Epidermal melanocyte (primary cell): ENCODE measurements at regions not wholly inside any gene's neighbourhood (a gene's known extent, or its start where the extent isn't known, plus 50 kb on each side); places are given as distances from the start of the nearest gene placed in this dataset.

Experiments
- DNase-seq: peaks from one replicate; pipeline ENCODE4 v3.0.0; 2011; ENCODE audit warnings: low spot score; ENCODE audit not compliant: insufficient read length

DNA sequence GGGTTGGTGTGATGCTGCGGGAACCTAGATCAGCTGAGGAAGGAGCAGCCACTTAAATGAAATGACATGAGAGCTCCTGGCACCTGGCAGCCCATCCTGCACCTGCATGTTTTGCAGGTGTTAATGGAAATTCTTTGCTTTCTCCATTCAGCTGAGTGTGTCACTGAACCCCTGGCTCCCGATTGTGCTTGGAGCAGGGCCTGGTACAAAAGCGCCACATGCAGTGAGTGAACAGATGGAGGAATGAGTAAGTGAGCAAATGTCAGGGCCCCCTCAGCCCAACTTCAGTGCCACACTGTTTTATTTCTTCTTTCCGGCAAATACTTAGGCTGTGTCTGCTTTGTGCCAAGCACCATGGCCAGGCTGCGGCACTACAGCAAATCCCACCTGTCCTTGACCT is 132.2 kb downstream of the ASB7 start:
- DNase-seq = no peak

DNA sequence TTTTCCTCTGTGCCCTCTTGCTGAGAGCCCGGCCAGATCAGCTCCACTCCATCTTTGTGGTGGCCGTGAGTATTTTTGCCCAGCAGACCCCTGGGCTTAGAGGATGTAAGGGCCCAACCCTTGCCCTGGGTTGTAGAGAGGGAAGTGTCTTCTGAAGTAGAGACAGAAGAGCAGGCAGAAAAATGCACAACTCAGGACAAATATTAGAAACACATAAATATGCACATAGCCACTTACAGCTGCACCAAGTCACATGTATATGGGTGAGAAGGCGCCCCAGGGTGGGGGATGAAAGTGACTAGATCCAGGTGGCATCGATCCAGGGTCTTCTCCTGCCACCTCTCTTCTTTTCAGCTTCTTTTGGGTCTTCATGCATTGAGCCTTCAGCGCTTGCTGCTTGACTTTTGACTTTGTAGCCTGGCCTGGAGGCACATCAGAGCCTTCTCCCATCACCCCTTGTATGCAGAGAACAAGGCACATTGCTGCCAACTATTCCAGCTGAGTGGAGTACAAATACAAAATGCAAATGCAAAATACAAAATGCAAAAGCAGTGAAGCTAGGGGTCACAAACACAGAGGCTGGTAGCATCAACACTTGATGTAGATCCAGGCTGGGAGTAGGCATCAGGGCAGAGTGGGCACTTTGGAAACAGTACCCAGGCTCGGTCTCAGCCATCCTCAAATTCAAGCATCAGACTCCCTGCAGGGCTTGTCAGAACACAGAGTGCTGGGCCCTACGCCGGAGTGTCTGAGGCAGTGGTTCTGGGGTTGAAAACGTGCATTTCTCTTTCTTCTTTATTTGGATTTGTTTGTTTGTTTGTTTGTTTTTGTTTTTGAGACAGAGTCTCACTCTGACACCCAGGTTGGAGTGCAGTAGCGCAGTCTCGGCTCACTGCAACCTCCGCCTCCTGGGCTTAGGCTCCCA is 133.0 kb downstream of the ASB7 start:
- no peak for DNase-seq

DNA sequence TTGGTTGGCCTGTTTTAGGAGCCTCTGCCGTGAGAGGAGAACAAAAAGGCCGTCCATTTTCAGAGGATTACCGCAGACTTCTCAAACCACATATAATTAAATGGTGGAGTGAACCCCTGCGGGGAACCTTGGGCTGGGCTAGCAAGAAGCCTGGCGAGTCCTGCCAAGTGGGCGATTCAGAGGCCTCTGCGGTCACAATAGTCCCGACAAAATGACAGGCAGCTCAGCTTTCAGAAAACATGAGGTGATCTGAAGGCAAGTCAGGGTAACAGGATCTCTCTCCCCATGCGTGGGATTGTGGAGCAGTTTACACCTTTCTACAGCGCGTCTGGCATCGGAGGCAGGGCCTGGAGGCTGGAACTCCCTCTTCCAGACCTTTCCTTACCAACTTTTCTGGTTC is 134.8 kb downstream of the ASB7 start:
- no peak for DNase-seq

DNA sequence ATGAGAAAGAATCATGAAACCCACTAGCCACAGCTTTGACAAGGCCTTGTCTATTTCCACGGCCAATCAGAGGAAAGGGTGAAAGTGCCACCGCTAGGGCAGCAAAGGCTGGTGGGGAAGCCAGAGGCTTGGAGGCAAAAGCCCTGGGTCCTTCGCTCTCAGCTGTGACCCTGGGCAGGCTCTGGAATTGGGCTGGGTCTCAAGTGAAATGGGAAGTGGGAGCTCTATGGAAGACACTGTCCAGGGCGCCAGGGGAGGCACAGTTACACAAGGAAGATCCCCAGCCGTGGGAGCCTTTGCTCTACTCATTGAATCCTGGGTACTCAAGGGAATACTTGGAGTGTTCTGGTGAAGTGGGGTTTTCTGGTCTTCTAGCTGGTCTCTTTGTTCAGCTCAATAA is 136.2 kb downstream of the ASB7 start:
- DNase-seq = no peak

DNA sequence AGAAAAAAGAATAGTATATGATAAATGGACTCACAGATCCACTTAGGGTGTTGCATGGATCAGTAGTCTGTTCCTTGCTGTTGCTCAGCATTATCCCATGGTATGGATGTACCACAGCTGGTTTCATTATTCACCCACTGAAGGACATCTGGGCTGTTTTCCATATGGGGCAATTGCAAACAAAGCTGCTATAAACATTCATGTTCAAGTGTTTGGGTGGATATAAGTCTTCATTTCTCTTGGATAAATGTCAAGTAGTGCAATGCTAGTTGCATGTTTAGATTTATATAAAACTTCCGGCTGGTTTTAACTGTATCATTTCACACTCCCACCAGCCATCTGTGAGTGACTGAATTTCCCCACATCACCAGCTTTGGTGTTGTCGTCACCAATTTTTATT is 137.7 kb downstream of the ASB7 start:
- DNase-seq = no peak

DNA sequence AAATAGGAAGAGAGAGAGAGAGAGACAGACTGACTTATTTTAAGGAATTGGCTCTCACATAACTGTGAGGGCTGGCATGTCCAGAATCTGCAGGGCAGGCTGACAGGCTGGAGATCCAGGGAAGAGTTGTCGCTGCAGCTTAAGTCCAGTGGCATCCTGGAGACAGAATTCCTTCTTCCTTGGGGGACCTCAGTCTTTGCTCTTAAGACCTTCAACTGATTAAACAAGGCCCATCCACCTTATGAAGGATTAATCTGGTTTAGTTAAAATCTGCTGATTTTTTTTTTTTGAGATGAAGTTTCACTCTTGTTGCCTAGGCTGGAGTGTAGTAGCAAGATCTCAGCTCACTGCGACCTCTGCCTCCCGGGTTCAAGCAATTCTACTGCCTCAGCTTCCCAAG is 128.0 kb upstream of the ALDH1A3 start:
- no peak for DNase-seq

DNA sequence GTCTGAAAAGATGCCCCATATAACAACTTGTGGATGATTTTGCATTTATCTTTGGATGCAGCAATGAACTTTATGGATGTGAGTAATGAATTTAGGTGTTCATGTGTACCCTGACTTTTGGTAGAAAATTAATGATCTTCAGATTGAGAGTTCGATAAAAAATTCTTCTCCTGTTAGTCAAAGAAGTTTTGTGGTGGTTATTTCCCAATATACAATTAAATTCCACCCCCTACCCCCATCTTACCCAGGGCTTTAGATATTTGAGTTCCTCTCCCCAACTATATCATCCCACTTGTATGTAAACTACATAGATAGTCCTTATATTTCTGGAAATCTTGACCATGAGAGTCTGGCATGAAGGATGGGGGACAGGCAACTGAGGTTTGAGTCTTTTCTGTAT is 126.1 kb upstream of the ALDH1A3 start:
- no peak for DNase-seq

DNA sequence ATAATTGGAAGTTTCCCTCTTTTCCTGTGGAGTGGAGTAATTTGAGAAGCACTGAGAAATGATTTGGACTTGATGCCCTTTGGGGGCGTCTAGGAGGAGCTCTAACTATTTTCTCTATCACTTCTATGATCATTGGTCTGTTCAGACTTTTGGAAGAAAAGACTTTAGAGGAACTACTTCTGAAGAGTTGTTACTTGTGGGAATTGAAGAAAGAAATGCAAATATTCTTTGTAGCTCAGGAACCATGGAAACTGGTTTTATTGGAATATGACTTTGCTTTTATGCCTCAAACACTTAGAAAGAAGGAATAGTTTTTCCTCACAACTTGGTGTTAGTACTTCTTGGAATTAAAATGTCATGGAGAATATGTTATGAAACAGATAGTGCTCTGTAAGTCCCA is 122.0 kb upstream of the ALDH1A3 start:
- DNase-seq = no peak

DNA sequence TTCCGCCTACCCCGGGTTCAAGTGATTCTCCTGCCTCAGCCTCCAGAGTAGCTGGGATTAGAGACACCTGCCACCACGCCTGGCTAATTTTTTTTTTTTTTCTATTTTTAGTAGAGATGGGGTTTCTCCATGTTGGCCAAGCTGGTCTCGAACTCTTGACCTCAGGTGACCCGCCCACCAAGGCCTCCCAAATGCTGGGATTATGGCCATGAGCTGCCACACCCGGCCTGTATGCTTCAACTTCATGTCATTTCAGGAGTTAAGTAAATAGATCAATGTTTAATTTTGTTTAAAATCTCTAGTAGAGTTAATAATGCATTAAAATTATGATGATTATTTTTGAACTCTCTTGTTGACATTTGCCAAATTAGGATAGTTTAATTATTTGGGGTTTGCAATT is 121.1 kb upstream of the ALDH1A3 start:
- DNase-seq = no peak

DNA sequence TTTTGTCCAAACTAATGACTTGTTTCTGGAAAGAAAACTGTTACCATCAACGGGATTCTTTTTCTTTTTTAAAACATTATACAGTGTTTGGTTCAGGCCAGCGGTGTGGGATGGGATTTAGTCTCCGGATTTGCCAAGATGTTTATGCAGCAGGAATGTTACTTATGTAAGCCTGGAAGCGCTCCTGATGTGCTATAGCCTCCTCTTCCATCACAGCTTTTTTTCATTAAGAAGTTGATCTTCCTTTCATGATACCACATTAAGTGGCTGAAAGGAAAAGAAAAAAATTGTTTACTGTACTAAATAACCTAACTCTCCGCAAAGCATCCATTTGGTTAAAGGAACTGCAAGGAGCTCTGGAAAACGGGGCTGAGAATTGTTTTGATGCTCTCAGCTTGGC is 120.5 kb upstream of the ALDH1A3 start:
- peak; percentile 53 for DNase-seq

DNA sequence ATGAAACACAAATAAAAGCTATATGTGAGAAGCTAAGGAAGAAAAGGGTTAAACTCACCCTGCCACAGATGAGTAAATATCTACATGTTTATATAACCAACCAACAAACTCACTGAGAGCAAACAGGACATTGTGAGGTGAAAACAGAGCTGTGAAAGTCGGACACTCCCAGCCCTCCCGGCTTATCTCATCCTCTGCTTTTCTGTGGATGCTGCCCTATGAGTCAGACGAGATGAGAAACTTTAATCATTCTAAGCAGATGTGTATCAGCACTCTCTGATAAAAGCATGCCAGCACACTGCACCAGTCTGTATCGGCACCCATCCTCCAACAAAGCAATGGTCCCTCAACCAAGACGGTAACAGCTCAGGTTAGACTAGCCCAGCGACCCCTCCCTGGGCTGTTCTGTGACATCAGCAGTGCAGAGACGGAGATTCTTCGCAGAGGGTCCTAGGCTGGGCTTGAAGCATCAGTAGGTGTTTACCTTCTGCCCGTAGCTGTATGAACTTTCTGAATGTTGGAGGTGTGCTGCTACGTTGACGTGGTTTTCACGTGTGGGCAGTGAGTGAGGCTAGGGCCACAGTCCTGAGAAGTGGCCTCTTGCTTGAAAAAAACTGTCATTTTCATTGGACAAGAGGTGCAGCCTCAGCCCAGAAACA is 119.8 kb upstream of the ALDH1A3 start:
- no peak for DNase-seq

DNA sequence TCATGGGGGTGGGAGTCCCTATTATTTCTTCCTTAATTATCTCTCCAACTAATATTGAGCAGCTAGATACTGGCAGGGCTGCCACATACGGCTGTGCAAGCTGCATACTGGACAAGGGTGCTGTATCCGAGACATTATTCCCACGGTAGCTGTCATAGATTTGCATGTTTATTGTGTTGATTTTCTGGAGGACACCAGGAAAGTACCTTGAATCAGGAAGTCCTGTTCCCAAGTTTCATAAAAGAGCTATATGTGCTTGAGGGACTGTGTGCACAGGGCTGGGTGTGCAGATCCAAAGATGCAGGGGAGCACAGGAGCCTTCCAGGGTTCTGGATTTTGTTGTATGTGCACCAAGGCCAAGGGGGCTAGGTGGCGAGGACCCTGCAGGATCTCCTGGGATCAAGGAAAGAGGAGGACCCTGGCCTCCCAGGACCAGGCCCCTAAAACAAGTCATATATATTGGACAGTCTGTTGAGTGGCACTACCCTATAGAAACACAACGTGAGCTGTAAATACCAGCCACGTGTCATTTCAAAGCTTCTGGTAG is 119.2 kb upstream of the ALDH1A3 start:
- no peak for DNase-seq

DNA sequence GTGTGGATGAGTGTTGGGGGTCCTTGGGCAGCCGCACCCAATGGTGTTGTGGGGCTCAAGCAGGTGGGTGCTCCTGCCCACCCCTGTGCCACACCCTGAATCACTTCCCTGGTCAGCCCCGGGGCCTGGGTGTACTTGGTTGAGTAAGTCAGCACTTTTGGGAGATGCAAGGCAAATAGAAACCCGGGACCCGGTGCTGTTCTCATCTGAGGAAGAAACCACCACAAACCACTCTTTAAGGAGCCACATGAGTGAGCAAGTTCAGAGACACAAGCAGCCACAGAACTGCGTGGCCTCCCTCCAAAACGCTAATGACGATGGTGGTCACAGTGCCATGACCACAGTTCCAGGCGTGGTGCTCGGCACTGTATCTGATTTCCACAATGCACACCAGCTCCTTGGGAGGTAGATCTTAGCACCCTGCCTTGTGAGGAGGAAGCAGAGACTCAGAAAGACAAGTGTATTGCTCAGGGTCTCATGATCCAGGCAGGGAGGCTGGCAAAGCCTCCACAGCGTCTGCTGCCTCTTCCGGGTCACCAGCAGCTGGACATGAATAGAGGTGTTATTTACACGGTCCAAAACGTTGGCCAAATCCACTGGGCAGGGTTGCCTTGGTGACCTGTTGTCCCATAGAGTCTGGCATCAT is 118.2 kb upstream of the ALDH1A3 start:
- DNase-seq = no peak

DNA sequence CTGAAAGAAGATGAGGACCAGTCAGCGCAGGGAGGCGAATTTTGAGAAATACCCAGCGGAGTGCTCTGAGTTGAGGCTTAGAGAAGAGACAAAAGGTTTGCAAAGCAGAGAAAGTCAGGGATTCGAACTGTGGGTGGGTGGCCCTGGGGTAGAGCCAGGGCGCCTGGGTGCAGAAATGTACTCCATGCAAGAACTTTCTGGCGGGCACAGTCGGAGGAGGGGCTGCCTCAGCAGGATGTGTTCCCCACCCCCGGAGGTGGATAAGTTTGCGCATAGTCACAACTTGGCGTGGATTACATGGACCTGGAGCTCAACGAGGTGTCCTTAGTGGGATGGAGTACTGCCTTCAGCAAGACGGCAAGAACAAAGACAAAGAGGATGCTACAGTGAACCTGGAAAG is 117.3 kb upstream of the ALDH1A3 start:
- DNase-seq = no peak

DNA sequence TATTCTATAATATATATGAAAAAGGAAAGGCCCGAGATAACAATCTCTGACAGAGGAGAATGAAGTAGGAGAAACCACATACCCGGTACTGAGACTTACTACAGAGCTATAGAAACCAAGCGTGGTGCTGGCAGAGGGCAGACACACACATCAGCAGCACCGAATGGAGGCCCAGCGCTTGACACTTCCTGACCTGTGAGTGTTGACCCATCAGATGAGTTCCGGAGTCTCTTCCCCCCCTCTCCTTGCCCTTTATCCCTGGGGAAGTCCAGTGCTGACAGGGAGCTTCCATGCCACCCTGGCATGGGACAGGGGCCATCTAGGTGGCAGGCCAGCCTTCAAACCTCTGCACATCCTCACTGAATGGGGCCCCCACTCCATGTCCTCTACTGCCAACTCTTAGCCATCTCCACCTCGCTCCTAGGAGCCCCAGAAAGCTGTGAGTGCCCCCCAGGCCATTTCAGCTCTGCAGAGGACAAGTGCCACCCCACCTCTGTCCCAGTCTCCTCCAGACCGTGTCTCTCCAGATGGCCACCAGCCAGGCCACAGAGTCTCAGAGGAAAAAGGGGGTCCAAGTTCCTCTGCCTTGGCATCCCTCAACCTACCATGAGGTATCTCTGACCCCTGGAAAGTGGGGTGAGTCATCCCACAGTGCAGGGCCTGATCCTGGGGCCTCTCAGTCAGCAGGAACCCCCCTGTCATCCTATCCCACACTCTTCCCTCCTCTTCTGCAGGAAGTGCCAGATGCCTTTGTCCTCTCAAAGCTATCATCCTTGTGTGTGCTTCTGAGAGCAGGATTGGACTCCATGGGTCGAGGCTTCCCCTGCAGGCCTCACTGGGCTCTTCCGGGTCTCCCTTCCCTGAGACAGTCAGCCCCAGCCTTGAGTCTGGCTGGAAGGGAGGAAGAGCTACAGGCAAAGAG is 116.5 kb upstream of the ALDH1A3 start:
- no peak for DNase-seq

DNA sequence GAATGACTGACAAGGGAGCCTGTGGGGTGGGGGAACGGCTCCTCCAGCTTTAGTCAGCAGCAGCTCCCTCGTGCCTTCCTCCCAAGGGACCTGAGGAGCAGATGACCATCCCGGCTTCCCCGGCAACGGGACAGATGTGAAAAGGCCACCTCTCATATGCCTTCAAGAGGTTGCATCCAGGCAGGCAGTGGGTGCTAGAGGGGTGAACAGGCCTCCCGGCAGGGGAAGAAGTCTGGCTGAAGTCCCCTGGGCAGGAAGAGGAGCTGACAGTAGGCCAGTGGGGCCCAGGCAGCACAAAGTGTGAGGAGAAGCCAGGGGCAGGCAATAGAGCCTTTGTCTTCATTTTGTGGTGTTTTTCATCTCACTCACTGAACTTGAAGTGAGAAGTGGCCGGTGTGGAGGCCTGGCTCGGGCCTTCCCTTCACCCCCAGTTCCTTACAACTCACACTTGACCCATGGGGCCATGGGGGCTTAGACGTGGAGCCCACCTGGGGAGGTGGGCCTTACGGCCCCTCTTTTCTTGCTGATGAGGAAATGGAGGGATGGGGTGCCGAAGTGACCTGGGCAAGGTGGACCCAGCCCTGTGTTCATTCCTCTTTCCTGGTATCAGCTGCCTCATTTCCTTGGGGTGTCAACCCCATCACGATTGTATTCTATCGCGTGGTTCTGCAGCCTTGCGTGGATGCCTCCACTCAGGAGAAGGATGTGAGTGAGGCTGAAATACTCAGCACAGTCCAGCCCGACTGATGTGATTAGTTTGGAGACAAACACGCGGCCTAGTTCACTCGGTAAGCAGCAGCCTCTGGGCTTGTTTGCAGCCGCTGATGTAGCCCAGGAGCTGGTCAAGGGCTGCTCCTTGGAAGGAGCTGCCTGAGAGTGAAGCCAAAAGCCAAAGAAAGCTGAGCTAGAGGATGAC is 115.5 kb upstream of the ALDH1A3 start:
- no peak for DNase-seq

DNA sequence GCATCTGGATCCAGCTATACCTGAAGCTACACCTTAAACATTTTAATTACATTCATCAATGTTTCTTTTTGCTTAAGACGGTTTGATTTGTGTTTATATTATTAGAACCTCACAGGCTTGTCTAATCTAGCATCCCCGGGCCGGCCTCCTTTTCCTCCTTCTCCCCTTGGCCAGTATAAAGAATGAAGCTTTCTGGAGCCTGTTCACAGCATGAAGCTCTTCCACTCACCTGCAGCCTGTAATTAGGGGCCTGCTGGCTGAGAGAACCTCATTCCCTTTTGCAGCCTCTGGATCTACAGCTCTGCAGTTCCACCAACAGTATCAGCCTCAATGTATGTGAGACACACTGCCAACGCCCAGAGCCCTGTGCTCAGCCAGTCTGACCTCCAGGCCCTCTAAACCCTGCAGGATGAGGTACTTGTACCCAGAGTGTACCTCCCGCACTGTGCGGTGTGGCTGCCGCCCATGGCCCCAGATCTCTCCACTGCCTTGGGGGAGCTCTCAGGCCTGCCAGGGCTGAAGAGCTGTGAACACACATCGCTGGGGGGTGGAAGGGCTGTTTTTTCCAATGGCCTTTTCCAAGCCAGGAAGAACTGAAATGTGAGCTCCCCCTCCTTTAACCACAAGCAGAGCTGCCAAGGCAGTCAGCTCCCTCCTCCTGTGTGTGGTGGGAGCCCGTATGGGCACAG is 114.7 kb upstream of the ALDH1A3 start:
- DNase-seq = no peak

DNA sequence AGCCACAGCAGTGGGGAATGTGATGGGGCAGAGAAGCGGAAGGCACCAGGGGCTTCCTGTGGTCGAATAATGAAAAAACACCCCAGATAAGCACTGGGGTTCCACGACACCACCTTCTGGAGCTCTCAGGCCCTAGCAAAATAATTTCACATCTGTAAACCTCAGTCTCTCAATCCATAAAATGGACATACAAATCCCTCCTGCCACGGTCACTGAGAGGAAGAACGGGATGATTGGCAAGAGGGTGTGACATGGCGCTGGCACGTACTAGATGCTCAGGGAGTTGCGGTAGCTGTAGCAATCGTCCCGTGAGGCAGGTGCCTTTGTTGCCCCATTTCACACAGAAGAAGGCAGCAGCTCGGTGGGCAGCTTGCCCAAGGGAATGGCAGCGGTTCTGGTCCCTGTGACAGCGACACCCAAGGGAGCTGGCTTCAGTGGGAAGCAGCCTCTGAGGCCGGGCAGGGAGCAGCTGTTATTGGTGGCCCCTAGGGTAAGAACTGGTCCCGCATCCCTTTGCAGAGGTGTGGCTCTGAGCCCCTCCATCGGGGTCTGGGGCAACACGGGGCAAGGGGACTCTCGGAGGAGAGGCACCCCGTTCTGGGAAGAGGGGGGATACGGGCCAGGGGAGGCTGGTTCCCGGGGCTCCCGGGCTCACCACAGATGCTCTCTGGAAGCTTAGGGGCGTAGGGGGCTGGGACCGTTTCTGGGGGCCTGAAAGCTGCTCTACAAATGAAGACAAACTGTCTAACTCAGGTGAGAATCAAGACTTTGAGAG is 114.0 kb upstream of the ALDH1A3 start:
- DNase-seq = no peak
